Amniotic stem cell (primary cell): ENCODE measurements at regions not wholly inside any gene's neighbourhood (a gene's known extent, or its start where the extent isn't known, plus 50 kb on each side); places are given as distances from the start of the nearest gene placed in this dataset.

Source experiments
- DNase-seq: peaks from one replicate; lab custom pipeline; 2025; lab: John Stamatoyannopoulos, UW

- no peak for DNase-seq
Observed at GRCh38 chrX:107502316-107502715, 52.9 kb downstream of the FRMPD3 start.

- DNase-seq = no peak
Observed at GRCh38 chrX:107504006-107504405, 54.6 kb downstream of the FRMPD3 start.

- DNase-seq = no peak
Observed at GRCh38 chrX:107505223-107505622, 55.8 kb downstream of the FRMPD3 start.

- DNase-seq = no peak
Observed at GRCh38 chrX:107506596-107507031, 57.2 kb downstream of the FRMPD3 start.

- no peak for DNase-seq
Observed at GRCh38 chrX:107507093-107507743, 57.8 kb downstream of the FRMPD3 start.

- no peak for DNase-seq
Observed at GRCh38 chrX:107507744-107508117, 58.3 kb downstream of the FRMPD3 start.

- DNase-seq = no peak
Observed at GRCh38 chrX:107508925-107509324, 59.5 kb downstream of the FRMPD3 start.

GRCh38 chrX:107514944-107515343, 65.5 kb downstream of the FRMPD3 start:
- DNase-seq = no peak

GRCh38 chrX:107521877-107522586, 72.6 kb downstream of the FRMPD3 start:
- DNase-seq = no peak

GRCh38 chrX:107522901-107523300, 73.4 kb downstream of the FRMPD3 start:
- no peak for DNase-seq

GRCh38 chrX:107526141-107526540, 76.7 kb downstream of the FRMPD3 start:
- no peak for DNase-seq

- DNase-seq = no peak
Observed at GRCh38 chrX:107530141-107530540, 80.7 kb downstream of the FRMPD3 start.

GRCh38 chrX:107537815-107538214, 88.4 kb downstream of the FRMPD3 start:
- peak; percentile 8 for DNase-seq

- no peak for DNase-seq
Observed at GRCh38 chrX:107541244-107541643, 87.1 kb upstream of the PRPS1 start.

GRCh38 chrX:107542040-107542439, 86.3 kb upstream of the PRPS1 start:
- DNase-seq = no peak

GRCh38 chrX:107542500-107542899, 85.8 kb upstream of the PRPS1 start:
- DNase-seq = no peak

GRCh38 chrX:107547621-107548020, 80.7 kb upstream of the PRPS1 start:
- DNase-seq = no peak

- no peak for DNase-seq
Observed at GRCh38 chrX:107548775-107549174, 79.5 kb upstream of the PRPS1 start.

GRCh38 chrX:107549504-107549903, 78.8 kb upstream of the PRPS1 start:
- DNase-seq = no peak

- no peak for DNase-seq
Observed at GRCh38 chrX:107551546-107551945, 76.8 kb upstream of the PRPS1 start.

- no peak for DNase-seq
Observed at GRCh38 chrX:107552930-107553329, 75.4 kb upstream of the PRPS1 start.

GRCh38 chrX:107556967-107557366, 71.3 kb upstream of the PRPS1 start:
- no peak for DNase-seq

- DNase-seq = no peak
Observed at GRCh38 chrX:107559506-107559905, 68.8 kb upstream of the PRPS1 start.

- no peak for DNase-seq
Observed at GRCh38 chrX:107560041-107560440, 68.3 kb upstream of the PRPS1 start.
